CMK (cell line): ENCODE measurements at regions not wholly inside any gene's neighbourhood (a gene's known extent, or its start where the extent isn't known, plus 50 kb on each side); places are given as distances from the start of the nearest gene placed in this dataset.
"Not testable (repeated sequence)": the region's sequence is repeated elsewhere in the genome, so short reads cannot be mapped to it uniquely, and the experiment has no call there.

Experiments
- DNase-seq: peaks from one replicate; pipeline ENCODE4 v3.0.0-alpha.2; 2010; ENCODE audit warnings: low read depth

DNA sequence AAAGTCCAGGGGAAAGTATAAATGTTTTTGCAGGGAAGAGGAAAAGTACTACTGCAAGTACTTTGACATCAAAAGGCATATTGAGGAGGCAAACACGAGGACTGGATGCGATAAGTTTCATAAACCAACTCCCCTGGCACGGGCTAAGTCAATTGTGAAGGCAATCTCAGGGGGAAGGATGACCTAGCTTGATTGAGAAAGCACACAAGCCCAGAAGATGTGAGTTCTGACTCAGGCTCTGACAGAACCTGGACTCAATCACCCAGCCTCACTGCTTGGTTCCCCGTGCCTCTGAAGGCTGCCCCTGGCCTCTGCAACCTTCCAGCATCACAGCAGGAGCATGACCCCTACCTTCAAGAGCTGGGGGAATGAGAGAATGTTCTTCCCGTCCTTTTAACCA lies 93.2 kb upstream of the ZNF438 start:
- DNase-seq, result no peak

- no peak for DNase-seq
Observed at GRCh38 chr10:31125789-31126188, 94.1 kb upstream of the ZNF438 start.

DNA sequence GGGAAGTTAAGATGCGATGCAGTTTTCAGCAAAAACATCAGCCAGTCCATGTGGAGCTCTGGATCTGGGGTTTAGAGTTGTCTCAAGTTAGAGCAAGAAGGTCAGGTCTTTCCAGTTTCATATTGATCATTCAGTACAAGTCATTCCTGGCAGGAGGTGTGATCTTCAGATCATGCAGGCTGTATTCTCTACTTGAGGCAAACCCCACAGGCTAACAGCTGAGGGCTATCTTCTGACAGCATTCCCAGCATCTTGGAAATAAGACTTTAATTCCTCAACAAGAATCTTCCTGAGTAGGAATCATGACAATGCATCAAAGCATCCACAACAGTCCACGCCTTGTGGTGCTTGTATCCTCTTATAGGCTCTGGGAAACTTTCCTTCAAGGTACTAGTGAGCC lies 94.9 kb upstream of the ZNF438 start:
- no peak for DNase-seq

DNA sequence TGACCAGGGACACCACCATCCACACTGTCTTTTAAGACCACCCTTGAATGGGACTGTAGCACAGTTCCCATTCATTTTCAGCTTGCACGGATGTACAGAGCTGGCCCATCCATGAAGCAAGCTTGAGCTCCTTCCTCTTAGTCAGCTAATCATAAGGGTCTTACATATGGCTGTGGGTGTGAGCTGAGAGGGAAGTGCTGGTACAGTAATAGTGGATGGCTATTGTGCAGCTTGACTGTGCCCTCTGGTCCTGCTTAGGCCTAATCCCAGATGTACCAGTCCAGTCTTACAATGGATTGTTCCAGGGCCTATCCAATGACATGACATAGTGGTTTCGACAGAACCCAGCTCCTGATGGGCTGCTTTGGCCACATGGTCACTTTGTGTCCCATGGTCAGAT lies 96.9 kb upstream of the ZNF438 start:
- DNase-seq, result no peak

DNA sequence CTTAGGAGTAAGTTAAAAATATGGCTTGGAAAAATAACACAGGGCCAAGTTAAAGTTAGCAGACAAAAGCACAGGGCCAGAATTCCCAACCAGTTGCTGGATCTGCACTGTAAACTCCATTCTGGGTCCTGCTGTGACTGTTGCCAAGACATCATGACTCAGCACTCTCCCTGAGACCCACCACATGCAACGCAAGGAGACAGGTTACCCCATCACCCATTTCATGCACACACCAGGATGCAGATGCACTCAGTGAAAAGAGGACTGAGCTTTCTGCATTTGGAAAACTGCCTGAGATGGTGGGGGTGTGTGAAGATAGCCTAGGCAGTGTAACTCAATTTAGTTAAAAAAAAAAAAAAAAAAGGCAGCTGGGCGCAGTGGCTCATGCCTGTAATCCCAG lies 97.6 kb upstream of the ZNF438 start:
- no peak for DNase-seq

- DNase-seq, result no peak
Observed at GRCh38 chr10:31129880-31130405, 98.3 kb upstream of the ZNF438 start.

DNA sequence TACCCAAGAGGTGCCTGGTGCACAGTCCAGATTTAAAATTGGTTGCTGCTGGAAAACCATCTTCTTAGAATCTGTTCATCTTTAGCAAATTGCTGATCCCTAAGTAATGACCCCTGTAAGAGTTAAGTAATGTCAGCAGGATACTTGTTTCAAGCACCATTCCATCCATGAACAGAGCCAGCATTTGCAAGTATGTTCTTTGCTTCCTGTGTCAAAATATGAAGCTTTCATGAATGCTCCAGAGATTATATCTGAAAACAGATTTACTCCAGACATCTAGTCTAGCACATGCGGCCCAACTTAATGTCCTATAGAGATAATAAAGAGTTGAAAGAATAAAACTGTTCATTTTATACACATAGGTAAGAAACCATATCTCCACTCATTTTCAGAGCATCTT lies 98.7 kb upstream of the ZNF438 start:
- DNase-seq, result no peak

- no peak for DNase-seq
Observed at GRCh38 chr10:31131251-31131650, 99.6 kb upstream of the ZNF438 start.

DNA sequence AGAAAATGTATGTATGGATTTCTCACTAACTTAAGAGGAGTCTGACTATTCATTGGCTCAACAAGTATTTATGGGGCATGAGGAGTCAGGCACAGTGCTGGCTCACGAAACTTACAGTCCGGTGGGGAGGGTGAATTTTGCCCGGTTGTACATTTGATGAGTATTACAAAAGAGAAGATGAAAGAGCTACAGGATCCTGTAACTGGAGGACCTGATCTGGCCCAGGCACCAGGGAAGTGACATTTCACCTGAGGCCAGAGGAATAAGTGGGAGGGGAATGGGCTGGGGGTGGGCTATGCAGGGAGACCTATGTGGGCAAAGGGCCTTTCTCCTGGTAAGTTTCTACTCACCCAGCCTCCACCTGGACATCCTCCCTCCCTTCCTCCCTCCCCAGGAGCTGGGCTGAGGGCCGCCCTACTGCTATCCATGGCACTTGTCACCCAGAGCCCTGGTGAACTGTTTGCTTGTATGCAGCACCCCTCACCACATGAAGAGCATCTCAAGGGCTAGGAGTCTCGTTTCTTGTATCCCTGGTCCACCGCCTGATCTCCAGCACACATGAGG lies 101.1 kb upstream of the ZNF438 start:
- no peak for DNase-seq

DNA sequence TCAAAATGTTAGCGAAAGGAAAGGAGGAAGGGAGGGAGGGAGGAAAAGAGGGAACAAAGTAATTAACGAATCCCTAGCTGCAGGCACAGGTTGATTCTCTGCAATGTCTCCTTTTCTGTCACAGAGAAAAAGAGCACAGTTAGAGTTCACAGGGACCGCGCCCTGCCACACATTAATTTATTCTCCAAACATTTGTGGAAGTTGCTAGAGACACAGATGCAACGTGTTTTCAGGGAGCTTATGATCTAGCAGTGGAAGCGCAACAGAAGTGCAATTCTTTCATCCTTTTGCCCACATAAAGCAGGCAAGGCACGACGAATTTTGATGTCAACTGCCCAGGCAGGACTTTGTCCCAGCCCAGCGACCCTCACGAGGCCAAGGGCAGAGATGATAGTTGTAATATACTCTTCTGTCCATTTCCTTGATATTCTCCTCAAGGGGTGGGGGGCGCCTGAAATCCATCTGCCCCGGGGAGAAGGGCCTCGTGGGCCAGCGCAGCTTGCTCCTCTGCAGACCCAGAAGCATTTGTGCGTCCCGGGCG lies 101.7 kb upstream of the ZNF438 start:
- DNase-seq, result no peak

DNA sequence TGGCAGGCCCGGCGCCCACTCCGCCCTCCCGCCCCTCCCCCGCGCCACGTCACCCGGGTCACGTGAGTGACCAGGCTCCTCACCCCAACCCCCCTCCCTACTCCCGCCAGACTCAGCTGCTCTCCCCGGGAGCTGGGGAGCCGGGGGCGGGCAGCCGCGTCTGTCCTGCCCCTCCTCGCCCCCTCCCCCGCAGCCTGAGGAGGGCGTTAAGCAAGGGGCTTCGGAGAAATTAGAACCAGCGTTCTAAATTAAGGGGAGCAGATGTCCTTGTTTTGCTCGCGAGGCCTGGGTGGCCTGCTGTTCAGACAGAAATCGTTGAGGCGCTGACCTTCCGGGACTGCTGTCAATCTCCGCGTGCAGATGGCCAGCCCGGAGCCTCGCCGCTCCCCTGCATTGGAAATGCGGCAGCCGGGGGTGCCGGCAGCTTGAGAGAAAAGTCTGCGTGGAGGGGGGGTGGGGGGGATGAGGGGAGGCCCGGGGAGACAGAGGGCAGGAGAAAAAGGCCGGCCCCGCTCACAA lies 102.2 kb upstream of the ZNF438 start:
- no peak for DNase-seq

DNA sequence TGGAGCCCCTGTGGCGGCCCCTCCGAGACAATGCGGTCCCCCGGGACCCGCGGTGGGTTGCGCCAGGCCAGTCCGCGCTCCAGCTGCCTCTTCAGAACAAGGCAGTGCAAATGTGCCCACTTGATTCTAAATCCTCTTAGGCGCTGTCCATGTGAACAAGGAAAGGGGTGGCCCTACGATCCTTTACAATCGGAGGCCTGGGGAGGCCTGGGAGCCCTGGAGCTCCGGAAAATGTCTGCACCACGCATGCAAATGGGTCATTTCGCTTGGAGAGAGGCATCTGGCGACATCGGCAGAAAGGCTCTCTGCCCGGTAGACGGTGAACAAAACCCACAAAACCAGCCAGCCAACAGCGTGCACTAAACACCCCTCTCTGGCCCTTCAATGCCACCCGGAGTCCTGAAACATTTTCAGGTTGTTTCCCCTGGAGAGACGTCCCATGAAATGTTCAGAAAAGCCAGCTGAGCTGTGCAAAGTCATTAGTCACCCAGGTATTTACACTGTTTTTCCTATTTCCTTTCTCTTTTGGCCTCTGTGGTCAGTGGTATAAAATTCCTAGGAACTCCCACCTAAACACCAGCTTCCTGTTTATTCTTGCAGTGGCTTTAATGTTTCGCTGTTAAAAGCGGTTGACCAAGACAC lies 102.8 kb upstream of the ZNF438 start:
- DNase-seq, result no peak

- no peak for DNase-seq
Observed at GRCh38 chr10:31135171-31135570, 103.5 kb upstream of the ZNF438 start.

DNA sequence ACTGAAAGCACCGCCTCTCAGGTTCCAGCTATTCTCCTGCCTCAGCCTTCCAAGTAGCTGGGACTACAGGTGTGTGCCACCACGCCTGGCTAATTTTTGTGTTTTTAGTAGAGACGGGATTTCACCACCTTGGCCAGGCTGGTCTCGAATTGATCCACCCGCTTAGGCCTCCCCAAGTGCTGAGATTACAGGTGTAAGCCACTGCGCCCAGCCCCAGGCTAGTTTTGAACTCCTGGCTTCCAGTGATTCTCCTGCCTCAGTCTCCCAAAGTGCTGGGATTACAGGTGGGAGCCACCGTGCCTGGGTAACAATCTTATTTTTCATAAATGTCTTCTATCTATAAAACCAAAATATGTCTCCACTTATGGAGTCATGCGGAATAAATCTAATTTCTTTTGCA lies 104.1 kb upstream of the ZNF438 start:
- not testable (repeated sequence) for DNase-seq

DNA sequence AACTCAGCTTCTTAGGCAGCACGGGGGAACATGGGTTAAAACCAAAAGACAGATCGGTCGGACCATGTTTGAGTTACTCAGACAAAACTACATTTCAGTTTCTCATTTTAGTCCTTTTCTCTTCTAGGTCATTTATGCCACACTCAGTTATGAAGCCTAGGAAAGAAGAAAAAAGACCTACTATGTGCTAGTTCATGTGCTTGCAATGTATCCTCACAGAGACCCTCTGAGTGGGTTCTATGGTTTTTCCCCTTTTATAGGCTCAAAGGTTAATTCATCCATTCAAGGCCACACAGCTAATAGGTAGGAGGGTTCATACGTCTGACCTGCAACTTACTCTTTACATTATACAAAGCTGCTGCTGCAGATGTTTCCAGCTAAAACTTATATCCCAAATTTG lies 104.7 kb upstream of the ZNF438 start:
- no peak for DNase-seq

DNA sequence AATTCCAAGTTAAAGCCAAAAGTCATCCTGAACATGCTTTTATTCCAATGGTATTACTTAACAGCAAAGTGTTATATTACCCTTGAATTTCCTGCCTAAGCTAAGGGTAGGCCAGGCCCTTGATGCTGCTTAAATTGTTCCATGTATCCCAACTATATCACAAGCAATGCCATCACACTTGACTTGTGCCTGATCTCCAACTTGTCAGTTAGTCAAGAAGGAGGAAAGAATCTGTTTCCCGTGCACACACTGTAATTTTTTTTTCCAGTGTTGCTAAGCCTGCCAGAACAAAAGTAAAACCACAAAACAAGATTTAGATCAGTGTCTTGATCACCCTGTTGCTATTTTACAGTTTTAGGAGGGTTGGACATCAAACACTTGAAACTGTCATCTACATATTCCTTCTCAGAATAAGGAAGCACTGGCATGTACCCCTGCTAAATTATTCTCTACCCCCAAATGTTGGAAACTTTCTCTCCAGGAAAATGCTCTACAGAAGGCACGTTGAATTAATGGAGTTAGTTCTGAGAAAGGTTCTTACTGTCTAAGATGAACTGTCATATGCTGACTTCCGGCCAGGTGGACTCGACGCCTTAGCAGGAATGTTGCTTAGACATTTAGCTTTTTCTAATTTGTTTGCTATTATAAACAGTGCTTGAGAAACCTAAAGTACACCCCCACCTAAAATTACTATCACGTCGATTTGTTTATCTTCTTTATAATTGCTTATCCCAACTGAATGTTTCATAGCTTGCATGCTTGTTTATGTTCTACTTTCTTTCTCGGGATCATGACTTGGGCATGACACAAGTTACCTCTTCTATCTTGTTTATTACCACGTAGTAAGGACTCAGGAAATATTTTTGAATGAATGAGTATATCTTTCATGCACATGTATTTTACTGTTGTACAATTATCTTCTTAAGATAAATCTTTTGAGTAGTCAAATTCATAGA lies 105.5 kb upstream of the ZNF438 start:
- DNase-seq, result no peak

GRCh38 chr10:31138026-31138553 lies 106.4 kb upstream of the ZNF438 start:
- DNase-seq, result no peak

GRCh38 chr10:31139497-31139896 lies 107.8 kb upstream of the ZNF438 start:
- DNase-seq, result no peak

GRCh38 chr10:31140716-31141115 lies 109.1 kb upstream of the ZNF438 start:
- DNase-seq, result no peak

DNA sequence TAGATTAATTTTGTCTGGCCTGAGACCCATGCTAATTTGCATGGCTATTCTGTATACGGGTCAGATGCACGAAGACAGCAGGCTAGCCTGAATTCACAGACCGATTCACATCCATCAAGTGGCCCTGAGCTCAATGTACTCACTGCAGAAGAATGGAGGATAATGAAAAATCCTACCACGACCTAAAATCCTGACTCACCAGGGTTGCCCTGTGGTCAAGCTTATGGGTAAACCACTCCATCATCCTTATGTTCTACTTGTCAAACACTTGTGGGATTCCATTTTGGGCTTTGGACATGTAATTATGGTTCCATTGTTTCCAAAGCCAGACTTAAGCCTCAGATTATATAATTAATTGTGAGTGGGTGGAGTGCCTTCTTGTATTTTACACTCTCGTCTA lies 110.4 kb upstream of the ZNF438 start:
- no peak for DNase-seq

DNA sequence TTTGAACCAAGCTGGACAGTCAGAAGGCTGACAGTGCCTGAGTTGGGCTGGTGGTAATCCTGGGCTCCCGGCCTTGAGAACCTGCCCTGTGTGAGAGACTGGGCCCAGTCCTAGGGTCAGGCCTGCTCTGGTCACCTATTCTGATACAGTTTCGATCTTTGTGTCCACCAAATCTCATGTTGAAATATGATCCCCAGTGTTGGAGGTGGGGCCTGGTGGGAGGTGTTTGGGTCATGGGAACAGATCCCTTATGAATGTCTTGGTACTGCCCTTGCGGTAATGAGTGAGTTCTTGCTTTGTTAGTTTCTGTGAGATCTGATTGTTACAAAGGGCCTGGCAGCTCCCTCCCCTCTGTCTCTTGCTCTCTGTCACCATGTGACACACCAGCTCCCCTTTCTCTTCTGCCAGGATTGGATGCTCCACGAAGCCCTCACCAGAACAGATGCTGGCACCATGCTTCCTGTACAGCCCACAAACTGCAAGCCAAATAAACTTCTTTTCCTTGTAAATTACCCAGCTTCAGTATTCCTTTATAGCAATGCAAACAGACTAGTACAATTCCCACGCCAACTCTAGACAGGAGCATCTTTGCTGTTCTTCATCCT lies 111.8 kb upstream of the ZNF438 start:
- no peak for DNase-seq

GRCh38 chr10:31145986-31146385 lies 114.3 kb upstream of the ZNF438 start:
- DNase-seq, result no peak
